HG02852 (cell line): ENCODE measurements at regions not wholly inside any gene's neighbourhood (a gene's known extent, or its start where the extent isn't known, plus 50 kb on each side); places are given as distances from the start of the nearest gene placed in this dataset.

Experiments used
- ATAC-seq: cut with Tn5 transposase; IDR thresholded peaks from one replicate; pipeline ENCODE4 v1.9.1; 2021; ENCODE audit warnings: mild to moderate bottlenecking, moderate library complexity; ENCODE audit not compliant: unreplicated experiment

DNA sequence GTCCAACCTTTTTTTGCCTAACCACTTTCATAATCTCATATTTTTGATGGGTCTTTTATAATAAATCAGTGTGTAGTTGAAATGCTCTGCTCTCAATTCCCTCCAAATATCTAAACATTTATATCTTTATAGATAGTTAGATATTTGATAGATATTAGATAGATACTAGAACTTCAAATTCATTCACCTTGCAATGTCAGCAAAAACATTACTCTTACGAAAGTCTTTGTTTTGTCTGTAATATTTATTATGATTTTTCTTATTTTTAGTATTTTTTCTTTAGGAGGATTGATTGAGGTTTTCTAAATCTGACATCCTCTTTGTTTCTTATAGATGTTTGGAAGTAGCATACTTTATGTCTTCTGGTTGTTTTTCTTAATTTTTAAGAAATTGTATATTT is 2563.6 kb downstream of the PCDH7 start:
- no peak for ATAC-seq

DNA sequence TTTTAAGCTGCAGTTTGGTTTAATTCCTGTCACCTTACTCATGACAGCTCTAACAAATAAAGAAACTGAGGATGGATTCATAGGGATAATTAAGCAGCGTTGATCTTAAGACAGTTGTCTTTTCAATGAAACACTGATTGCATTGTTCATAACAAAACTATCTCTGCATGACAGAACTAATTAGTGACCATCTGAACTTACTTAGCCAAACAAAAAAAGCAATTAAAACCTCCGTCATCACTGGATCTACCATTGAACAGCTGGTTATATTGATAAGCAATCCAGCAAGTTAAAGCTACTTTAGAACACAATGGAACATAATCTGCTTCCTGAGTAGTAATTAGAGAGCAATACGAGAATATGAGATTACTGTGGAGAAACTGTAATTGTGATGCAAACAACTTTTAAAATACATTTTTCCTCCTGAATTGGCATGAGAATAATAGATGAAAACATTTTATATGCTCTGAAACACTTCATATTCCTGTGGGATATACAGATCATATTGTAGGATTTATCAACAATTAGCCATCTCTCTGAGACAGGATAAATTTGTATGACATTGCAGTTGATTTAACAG is 2576.8 kb downstream of the PCDH7 start:
- ATAC-seq: no peak

DNA sequence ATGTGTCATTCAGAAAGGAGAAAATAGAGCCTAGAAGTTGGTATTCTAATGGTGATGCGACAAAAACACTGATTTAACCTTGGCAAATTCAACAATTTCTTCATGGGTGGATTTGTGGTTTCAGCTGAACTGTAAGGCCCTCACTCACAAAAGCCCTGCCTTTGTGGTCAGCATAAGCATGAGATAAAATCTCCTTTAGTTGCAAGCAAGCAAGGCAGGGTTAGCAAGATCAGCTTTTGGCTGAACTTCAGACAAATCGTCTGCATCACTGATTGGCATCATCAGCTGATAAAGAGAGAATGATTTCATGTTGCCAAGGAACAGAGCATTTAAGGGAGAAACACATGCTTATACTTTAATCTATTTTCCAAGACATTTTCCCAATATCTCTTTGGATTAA is 2582.2 kb downstream of the PCDH7 start:
- no peak for ATAC-seq

DNA sequence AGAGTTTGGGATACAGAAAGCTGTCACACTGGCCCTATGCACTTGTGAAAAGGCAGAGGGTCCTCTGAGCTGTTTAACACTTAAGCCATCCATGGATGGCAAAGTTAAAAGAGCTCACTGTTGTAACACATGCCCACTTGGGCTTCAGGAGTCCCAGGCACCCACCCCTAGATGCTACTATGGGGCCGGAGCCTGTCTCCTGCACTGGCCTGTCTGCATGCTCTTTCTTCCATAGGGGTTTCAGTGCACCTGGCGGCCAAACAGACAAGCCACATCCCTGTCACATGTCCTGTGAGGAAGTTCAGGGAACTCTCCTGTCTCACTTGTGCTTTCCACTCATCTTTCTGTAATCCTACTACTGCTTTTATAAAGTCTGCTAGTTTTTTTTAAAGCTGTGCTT is 2586.0 kb downstream of the PCDH7 start:
- no peak for ATAC-seq

DNA sequence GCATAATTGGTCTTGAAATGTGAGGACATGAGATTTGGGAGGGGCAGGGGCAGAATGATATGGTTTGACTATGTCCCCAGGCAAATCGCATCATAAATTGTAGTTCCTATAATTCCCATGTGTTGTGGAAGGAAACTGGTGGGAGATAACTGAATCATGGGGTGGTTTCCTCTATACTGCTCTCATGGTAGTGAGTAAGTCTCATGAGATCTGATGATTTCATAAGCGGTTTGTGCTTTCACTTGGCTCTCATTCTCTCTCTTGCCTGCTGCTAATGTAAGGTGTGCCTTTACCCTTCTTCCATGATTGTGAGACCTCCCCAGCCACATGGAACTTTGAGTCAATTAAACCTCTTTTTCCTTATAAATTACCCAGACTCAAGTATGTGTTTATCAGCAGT is 2595.9 kb downstream of the PCDH7 start:
- no peak for ATAC-seq

DNA sequence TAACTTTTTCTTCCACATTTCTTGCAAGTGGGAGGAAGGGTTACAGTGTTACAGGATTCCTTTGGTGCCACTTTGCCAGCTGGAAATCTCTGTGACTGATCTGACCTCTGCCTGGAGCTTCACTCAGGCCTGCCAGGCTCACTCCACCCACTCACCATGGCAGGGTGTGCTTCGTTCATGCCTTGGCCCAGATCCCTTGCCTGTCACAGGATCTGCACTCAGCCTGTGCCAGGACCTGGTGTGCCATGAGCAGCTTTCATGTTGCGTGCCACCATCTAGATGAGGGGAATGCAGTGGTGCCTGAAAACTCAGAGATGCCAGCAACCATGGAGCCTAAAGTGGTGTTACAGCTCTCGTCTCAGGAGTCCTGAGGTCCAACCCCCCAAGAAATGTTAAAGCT is 2596.4 kb downstream of the PCDH7 start:
- ATAC-seq: no peak

DNA sequence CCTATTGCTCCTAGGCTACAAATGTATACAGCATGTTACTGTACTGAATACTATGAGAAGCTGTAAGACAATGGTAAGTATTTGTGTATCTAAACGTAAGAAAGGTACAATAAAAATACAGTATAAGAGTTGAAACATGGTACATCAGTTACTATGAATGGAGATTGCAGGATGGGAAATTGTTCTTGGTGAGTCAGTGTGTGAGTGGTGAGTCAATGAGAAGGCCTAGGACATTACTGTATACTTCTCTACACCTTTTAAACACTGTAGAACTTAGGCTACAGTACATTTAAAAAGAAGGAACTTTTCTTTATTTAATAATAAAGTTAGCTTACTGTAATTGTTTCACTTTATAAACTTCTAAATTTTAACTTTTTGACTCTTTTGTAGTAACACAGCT is 2603.2 kb downstream of the PCDH7 start:
- no peak for ATAC-seq

DNA sequence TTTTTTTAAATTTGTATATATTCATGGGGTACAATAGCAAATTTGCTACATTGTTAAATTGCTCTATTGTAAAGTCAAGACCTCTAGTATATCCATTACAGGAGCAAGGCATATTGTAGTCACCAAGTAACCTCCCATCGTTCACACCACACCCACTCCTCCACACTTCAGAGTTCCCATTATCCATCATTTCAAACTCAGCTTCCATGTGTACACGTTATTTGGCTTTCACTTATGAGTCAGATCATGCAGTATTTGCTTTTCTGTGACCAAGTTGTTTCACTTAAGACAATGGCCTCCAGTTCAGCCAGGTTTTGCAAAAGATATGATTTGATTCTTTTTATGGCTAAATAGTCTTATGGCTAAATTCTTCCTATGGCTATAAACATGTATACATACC is 2614.2 kb downstream of the PCDH7 start:
- ATAC-seq: no peak

DNA sequence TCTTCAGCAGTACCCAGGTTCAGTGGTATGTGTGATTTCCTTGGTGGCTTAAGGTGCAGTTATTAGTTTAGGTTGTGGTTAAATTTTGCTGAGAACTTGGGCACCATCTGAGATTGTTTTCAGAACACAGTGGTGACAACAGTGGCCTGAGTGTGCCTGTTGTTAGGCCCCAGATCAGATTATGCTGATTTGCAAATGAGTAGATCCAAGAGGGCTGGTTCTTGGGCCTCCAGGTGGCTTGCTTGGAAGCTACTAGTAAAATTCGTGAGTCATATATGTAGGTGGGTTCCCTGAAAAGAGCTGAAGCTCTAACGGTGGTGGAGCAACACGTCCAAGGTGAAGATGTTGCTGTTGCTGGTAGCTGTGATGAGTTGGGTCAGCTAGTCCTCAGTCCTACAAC is 2619.6 kb downstream of the PCDH7 start:
- ATAC-seq: no peak

DNA sequence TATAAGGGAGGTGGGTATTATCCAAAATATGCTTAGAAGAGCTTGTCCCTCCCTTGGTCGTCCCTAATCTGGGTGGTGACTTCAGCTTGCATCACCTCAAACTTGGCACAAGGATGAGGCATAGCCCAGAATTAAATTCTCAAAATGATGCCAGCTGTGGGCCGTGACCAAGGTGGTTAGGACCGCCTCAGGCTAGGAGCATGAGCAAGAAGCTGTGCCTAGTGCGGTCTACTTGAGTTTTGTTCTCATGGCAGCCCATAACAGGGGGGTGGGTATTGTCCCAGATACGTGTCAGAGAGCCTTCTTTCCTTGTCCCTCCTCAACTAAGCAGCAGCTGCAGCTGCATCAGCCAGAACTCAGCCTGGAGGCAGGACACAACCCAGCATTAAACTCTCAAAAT is 2620.0 kb downstream of the PCDH7 start:
- no peak for ATAC-seq

DNA sequence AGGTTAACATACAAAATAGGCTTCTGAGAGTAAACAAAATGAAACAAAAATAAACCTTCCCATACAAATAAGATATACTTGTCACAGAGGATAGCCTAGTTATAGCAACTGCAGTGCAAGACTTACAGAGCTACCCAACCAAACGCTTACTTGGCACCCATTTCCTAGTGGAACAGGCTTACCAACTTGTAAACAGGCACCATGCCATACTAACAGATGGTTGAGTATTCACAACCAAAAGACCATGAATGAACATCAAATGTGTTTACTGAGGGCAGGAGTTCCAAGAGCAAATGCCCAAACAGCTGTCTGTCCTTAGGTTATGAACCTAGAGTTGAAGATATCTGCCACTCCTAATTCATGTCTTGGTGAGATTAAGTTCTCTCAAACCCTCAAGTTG is 2629.2 kb downstream of the PCDH7 start:
- ATAC-seq: no peak

DNA sequence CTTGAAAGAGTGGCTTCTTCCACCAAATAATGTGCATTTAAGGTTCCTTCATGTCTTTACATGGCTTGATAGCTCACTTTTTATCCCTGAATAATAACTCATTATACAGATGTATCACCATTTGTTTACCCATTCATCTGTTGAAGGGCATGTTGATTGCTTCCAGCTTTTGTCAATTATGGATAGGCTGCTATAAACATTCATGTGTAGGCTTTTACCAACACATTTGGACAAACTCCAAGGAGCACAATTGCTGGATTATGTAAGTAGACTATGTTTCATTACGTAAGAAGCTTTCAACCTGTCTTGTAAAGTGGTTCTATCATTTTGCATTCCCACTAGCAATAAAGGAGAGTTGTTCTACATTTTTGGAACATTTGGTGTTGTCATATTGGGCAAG is 2637.0 kb downstream of the PCDH7 start:
- ATAC-seq: no peak

DNA sequence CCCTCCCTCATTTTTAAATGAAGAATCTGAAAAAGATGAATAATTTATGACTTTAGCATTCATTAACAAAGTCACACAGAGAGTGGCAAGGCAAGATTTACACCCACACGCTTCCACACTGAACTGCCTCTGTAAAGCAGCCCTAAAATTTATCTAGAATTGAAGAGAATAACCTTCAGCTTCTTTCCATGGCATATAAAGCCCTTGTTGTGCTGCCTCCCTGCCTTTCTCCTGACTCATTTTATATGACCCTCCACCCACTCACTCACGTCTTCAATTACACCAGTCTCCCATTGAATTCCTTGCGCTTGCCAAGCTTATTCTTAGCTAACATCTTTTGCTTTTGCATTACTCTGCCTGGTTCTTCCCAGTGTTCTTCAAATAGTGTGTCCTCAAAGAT is 2649.3 kb downstream of the PCDH7 start:
- ATAC-seq: no peak

DNA sequence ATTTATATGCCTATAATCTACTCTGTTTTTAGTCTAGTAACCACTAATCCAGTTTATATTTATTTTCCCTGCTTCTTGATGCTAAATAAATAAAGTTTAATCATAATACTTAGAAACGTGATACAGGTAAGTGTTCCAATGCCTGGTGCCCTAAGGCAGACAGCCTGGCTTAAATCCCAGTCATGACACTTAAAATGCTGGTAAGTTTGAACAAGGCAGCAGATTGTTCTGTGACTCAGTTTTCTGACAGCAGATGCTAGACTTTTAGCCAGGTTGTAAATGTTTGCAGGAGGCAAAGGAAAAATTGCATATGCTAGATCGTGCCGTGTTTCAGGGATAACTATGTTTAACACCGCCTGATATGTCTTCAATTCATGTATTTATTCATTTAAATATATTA is 2661.6 kb downstream of the PCDH7 start:
- ATAC-seq: no peak

DNA sequence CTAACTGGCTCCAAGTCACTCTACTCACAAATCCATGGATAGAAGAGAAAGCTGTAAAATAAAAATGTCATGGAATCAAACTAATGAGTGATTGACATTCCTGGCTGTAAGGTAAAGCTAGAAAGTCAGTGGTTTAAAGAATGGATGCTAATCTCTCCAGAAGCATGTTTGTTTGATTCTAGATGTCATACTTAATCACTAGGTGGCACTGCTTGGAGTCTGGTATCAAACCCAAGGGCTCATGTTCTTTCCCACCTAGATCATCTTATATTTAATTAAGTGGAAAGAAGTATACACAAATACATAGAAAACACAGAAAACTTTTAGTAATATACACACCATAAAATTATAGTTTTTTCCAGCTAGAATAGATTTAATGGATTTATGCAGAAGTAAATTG is 2666.6 kb downstream of the PCDH7 start:
- ATAC-seq: no peak

DNA sequence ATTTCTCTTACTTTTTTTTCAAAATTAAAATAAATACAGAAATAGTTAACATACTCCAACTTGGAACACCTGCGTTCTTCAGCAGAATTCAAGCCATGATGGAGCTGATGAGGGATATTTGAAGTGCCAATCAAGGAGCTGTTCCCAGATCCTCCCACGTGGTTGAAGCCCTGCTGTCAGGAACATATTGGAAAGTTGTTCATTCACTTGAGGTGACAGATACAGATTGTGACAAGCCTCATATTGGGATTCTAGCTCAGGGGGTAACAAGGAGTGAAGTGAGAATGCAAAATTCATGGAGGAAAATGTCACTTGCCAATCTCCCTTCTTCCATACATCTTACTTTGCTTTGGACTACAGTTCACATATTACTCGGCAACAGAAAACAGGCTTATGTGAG is 2670.8 kb downstream of the PCDH7 start:
- ATAC-seq: no peak

DNA sequence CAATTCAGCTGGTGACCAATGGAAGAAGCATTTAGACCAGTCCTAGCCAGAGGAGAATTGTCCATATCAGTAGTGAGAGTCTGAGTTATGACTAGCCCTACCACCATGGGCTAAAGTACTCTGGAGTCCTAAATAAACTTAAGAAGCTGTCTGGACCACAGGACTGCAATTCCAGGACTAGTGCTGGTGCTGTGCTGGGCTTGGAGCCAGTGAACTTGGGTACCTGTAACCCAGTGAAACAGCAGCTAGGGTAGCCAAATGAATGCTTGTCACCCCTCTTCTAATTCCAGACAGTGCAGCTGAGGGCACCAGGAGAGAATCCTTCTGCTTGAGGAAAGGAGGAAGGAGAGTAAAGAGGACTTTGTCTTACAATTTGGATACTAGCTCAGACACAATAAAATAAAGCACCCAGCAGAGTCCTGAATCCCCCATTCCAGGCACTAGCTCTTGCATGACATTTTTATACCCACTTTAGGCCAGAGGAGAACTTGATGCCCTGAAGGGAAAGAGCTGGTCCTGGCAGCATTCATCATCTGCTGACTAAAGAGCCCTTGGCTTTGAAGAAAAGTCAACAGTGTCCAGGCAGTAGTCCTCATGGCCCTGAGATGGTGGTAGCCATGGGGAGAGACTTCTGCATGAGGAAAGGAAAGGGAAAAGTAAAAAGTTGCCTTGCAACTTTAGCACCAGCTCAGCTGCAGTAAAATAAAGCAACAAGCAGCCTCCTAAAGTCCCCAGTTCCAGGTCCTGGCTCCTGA is 2675.7 kb downstream of the PCDH7 start:
- ATAC-seq: no peak

DNA sequence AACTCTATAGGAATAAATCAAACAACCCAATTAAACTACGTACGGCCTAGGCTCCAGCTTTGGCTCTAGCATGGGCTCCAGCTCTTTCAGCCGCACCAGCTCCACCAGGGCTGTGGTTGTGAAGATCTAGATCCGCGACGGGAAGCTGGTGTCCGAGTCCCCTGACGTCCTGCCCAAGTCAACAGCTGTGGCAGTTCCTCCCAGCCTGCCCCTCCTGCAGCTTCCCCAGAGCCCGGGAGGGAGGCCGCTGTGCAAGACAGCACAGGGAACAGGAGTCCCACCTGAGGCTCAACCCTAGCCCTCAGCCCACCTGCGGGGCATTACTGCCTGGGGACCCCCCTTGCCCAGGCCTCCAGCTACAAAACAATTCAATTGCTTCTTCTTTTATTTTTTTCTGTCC is 2680.3 kb downstream of the PCDH7 start:
- ATAC-seq: no peak

DNA sequence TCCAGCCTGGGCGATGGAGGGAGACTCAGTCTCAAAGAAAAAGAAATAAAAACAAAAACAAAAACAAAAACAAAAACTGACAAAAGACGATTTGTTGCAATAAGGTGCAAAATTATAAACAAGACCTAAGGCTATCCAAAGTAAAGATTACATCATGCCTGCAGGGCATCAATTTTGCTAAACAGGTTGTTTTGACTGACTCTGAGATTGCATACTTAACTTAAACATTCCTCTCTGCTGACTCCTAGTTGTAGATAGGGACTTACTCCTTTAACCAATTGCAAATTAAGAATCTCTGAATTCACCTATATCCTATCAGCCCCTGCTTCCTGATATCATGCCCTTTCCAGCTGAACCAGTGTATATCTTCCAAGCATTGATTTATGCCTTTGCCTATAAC is 2687.3 kb downstream of the PCDH7 start:
- no peak for ATAC-seq

DNA sequence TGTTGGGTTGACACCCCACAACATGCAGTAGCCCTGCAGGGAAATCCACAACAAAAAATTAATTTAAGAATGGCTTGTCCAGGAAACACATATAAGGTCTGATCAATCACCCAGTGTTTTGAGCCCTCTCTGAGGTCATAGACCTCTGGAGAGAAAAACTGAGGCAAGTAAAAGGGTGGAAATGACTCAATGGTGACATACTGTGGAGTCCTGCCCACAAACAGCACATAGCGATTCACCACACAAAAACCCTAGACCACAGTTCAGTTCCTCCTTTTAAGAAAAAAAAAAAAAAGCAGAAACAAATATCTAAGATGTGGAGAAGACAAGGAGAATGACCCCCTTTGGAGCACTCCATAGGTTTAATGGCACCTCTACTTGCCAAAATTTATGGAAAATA is 2691.0 kb downstream of the PCDH7 start:
- no peak for ATAC-seq

DNA sequence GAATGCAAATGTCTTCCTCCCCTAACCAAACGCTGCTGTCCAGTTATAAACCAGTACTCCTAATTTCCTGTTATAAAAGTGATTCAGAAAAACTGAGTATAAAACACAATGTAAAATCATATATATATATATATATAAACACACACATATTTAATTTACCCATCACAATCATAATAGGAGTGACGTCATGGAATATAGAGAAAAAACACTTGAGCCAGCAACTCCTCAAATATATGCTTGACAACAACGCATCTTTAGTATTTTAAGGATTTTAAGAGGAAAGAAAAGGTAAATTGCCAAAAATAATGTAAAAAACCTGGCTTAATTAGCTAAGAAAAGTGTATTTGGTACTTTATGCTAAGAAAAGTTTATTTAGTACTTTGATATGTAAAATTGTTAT is 2701.7 kb downstream of the PCDH7 start:
- ATAC-seq: no peak

DNA sequence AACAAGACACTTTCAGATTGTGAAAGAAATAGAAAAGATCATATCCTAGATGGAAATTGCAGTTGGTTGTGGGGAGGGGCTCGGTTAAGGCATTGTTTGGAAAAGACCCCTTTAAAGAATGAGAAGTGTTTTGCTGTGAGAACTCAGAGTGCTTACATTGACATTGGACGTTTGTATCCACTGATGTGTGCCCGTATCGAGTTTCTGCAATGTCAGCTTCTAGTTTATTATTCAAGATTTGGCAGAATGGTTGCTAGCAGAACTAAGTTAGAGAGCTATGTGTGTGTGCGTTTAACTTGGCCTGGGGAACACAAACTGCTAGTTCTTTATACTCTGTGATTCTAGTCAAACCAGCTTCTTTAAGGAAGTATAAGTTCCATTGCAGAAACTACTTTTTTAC is 2702.5 kb downstream of the PCDH7 start:
- ATAC-seq: no peak

DNA sequence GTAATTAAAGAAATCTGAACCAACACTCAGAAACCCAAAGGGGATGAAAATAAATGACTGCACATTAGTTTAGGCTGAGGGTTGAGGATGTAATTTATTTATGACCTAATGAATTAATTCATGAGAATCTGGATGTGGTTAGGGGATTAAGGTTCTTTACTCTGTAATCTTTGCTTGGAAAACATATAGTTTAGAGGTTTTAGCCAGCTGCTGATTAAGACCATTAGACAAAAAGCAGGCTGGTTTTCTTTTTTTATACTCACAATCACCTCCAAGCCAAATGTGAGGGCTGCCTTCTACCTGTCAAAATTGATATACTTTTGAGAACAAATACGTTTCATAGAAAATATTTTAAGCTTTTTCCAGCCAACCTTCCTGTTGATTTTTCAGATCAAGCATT is 2705.8 kb downstream of the PCDH7 start:
- no peak for ATAC-seq
